HepG2 (cell line): ENCODE measurements at regions not wholly inside any gene's neighbourhood (a gene's known extent, or its start where the extent isn't known, plus 50 kb on each side); places are given as distances from the start of the nearest gene placed in this dataset.

ENCODE experiments used
- ASH2L ChIP-seq: fragments of 300-600, 200-600 bp; sonication (generic); IDR thresholded peaks from 2 replicates; pipeline ENCODE4 v1.7.0; 2017; ENCODE audit warnings: low read depth, mild to moderate bottlenecking, moderate library complexity, mixed read lengths, low read length; ENCODE audit not compliant: insufficient read length
- CC2D1A ChIP-seq: sonication (generic); formaldehyde crosslinking; IDR thresholded peaks from 2 replicates; pipeline ENCODE4 v1.8.1; 2023; ENCODE audit warnings: mild to moderate bottlenecking, missing genetic modification reagents
- CTCF ChIP-seq: sonication (generic); formaldehyde crosslinking; IDR thresholded peaks from 2 replicates; pipeline ENCODE4 v1.5.0; 2020; ENCODE audit warnings: mild to moderate bottlenecking, missing genetic modification reagents, moderate library complexity
- FOXM1 ChIP-seq: sonication (generic); formaldehyde crosslinking; IDR thresholded peaks from 2 replicates; pipeline ENCODE4 v1.5.0; 2020; ENCODE audit warnings: missing genetic modification reagents
- NFE2L2 ChIP-seq: fragments of 150-350 bp; IDR thresholded peaks from 2 replicates; pipeline ENCODE4 v1.6.1; 2014; ENCODE audit warnings: low read length
- NFIC ChIP-seq: IDR thresholded peaks from 2 replicates; pipeline ENCODE4 v1.6.1; 2012; ENCODE audit warnings: mild to moderate bottlenecking, low read length, inconsistent platforms
- RBAK ChIP-seq: sonication (generic); formaldehyde crosslinking; IDR thresholded peaks from 2 replicates; pipeline ENCODE4 v1.5.1; 2020; ENCODE audit warnings: mild to moderate bottlenecking, missing genetic modification reagents
- RFX5 ChIP-seq: IDR thresholded peaks from 2 replicates; pipeline ENCODE4 v1.6.1; 2011; ENCODE audit warnings: low read depth, low read length, improper control_type of control experiment
- SRF ChIP-seq: IDR thresholded peaks from 2 replicates; pipeline ENCODE4 v1.6.1; 2011; ENCODE audit warnings: mild to moderate bottlenecking, low read depth, low read length, moderate library complexity
- ZBTB33 ChIP-seq: sonication (generic); formaldehyde crosslinking; IDR thresholded peaks from 2 replicates; pipeline ENCODE4 v1.4.0; 2020; ENCODE audit warnings: missing genetic modification reagents
- ZNF263 ChIP-seq: sonication (generic); formaldehyde crosslinking; IDR thresholded peaks from 2 replicates; pipeline ENCODE4 v1.4.0; 2020; ENCODE audit warnings: missing genetic modification reagents
- ZNF280D ChIP-seq: sonication (generic); formaldehyde crosslinking; IDR thresholded peaks from 2 replicates; pipeline ENCODE4 v1.5.1; 2020; ENCODE audit warnings: mild to moderate bottlenecking, missing genetic modification reagents
- ZNF609 ChIP-seq: sonication (generic); formaldehyde crosslinking; IDR thresholded peaks from 2 replicates; pipeline ENCODE4 v1.4.0; 2020; ENCODE audit warnings: mild to moderate bottlenecking, missing genetic modification reagents, borderline replicate concordance
- ZNF776 ChIP-seq: sonication (generic); formaldehyde crosslinking; IDR thresholded peaks from 2 replicates; pipeline ENCODE4 v1.4.0; 2020; ENCODE audit warnings: mild to moderate bottlenecking, missing genetic modification reagents

- TF ChIP-seq FOXM1: no peak
- no peak for TF ChIP-seq ZNF609 (CRISPR knock-in tag)
- TF ChIP-seq ZNF776: no peak
- no peak for TF ChIP-seq RFX5
- no peak for TF ChIP-seq CC2D1A (CRISPR knock-in tag)
- TF ChIP-seq ZNF263: no peak
- no peak for TF ChIP-seq NFE2L2
- TF ChIP-seq ZNF280D (CRISPR knock-in tag): no peak
- no peak for TF ChIP-seq ASH2L
- no peak for TF ChIP-seq CTCF (CRISPR knock-in tag)
- TF ChIP-seq NFIC: no peak
- no peak for TF ChIP-seq RBAK
- TF ChIP-seq ZBTB33: no peak
- no peak for TF ChIP-seq SRF
Observed at GRCh38 chr5:96506866-96507527, 73.9 kb upstream of the PCSK1 start.
